NCI-H460 (cell line): ENCODE measurements at regions not wholly inside any gene's neighbourhood (a gene's known extent, or its start where the extent isn't known, plus 50 kb on each side); places are given as distances from the start of the nearest gene placed in this dataset.
"Not testable (repeated sequence)": the region's sequence is repeated elsewhere in the genome, so short reads cannot be mapped to it uniquely, and the experiment has no call there.

Source experiments
- DNase-seq: peaks from one replicate; pipeline ENCODE4 v3.0.0-alpha.2; 2016; ENCODE audit warnings: low read depth; ENCODE audit errors: extremely low read depth

GRCh38 chr9:22815246-22815645, 368.6 kb downstream of the DMRTA1 start:
- DNase-seq, result no peak

DNA sequence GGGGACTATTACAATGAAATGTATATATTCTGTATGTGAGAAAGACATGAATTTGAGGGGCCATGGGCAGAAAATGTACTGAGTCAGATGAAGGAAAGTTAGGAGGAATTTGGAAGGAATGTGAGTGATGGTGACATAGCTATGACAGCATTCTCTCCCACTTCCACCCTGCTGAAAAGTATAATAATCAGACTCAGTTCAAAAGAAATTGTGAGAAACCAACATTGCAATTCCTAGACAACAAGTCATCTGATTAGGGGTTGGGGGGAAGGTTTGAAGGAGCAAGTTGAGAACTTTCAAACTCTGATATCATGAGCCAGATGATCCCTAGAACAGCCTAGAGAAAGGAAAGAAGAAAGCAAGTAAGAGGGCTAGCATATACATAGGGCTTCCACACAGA, 370.6 kb downstream of the DMRTA1 start:
- DNase-seq, result no peak

- no peak for DNase-seq
These were observed 382.6 kb downstream of the DMRTA1 start for GRCh38 chr9:22829236-22829635.

GRCh38 chr9:22838266-22838665, 391.6 kb downstream of the DMRTA1 start:
- no peak for DNase-seq

DNA sequence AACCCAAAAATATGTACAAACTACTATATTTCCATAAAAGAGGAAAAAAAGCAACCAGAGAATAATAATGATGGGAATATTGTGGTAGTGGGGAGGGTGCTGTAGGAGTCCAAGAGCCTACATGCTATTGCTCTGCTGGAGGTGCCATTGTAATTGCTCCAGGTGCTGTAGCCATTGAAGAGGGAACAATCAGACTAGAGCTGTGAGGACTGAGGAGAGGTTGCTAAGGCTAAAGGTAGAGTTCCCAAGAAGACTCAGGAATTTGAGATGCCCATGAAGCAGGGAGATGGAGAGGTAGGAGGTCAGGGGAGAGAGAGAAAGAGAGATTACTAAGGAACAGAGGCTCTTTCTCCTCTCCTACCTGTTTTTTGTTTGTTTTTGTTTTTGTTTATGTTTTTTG, 394.0 kb downstream of the DMRTA1 start:
- no peak for DNase-seq

DNA sequence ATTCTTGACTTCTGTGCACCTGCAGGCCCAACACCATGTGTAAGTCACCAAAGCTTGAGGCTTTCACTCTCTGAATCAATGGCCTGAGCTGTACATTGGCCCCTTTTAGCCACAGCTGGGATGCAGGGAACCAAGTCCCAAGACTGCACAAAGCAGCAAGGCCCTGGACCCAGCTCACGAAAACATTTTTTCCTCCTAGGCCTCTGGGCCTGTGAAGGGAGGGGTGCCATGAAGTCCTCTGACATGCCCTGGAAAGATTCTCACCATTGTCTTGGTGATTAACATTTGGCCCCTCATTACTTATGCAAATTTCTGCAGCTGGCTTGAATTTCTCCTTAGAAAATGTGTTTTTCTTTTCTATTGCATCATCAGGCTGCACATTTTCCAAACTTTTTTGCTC, 398.6 kb downstream of the DMRTA1 start:
- not testable (repeated sequence) for DNase-seq

DNA sequence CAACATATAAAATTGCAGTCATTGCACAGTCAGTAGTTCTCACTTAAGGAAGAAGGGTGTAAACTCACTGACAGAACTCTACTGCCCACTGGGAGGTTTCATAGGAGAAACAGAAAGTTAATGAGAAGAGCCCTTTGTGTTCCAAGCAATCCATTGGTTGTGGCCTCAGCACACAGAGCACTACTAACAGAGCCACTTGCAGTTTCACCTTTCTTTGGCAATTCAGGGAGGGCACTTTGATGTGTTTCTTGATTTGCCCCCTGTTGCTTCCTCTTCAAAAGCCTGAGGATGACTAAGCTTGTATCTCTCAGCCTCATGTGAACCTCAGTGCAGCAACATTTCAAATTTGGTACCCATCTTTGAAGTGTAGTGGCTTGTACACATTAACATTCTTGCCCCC, 409.4 kb downstream of the DMRTA1 start:
- no peak for DNase-seq

DNA sequence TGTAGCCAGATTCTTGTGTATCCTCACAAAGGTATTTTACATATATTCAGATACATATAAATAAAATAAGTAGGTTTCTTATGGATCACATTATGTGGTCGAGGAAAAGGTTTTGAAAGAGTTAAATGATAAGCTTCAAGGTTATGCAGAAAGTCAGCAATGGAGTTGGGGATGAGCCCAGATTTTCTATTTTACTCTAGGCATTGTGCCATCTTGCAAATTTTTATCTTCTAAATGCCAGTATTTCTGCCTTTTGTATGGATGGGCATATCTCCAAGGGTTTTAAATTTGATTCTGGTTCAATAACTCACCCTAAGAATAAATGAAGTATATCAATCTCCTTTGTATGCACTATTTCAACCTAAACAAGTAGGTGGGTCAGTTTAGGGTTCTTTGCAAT, 410.7 kb downstream of the DMRTA1 start:
- DNase-seq, result no peak

DNA sequence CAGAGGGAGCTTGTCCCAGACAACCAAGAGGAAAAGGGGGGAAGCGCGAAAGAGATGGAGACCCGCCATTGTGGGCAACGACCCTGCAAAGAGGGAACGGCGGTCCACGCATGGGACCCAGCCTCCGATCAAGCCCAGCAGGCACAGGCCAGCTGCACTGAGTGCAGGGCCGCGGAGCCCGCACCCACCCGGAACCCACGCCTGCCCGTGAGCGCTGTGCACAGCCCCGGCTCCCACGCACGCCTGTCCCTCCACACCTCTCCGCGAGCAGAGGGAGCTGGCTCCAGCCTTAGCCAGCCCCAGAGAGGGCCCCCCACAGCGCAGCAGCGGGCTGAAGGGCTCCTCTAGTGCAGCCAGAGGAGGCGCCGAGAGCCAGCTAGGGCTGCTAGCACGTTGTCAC, 416.5 kb downstream of the DMRTA1 start:
- DNase-seq, result no peak

GRCh38 chr9:22863736-22864135, 417.1 kb downstream of the DMRTA1 start:
- DNase-seq, result no peak

- DNase-seq, result no peak
These were observed 446.7 kb downstream of the DMRTA1 start for GRCh38 chr9:22893196-22893843.

GRCh38 chr9:22898591-22898990, 452.0 kb downstream of the DMRTA1 start:
- no peak for DNase-seq

- no peak for DNase-seq
These were observed 465.0 kb downstream of the DMRTA1 start for GRCh38 chr9:22911632-22912031.

DNA sequence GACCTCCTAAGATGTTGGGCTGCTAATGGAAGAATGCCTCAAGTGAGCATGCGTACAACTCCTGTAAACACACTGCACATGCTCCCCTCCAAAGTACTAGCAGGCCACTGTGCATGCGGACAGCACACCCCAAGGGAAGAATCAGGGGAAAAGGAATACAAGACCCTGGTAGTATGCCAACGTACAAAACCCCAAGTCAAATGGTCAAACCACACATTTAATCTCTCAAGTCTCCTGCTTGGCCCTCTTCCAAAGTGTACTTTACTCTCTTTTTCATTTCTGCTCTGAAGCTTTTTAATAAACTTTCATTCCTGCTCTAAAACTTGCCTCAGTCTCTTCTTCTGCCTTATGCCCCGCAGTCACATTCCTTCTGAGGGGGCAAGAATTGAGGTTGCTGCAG, 466.4 kb downstream of the DMRTA1 start:
- no peak for DNase-seq

- no peak for DNase-seq
These were observed 466.9 kb downstream of the DMRTA1 start for GRCh38 chr9:22913518-22913917.

DNA sequence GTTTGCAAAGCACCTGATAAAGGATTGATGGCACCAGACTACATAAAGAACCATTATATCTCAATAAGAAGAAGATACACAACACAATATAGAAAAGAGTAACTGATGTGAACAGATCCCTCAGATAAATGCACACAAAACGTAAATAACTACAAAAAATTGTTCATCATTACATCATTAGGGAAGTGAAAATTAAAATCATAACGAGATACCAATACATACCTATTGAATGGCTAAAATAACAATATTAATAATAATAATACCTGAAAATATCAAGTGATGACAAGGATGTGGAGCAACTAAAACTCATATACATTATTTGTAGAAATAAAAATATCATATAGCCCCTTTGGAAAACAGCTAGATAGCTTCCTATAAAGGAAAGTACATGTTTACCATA, 469.5 kb downstream of the DMRTA1 start:
- DNase-seq, result no peak

GRCh38 chr9:22919423-22919822, 472.8 kb downstream of the DMRTA1 start:
- no peak for DNase-seq

DNA sequence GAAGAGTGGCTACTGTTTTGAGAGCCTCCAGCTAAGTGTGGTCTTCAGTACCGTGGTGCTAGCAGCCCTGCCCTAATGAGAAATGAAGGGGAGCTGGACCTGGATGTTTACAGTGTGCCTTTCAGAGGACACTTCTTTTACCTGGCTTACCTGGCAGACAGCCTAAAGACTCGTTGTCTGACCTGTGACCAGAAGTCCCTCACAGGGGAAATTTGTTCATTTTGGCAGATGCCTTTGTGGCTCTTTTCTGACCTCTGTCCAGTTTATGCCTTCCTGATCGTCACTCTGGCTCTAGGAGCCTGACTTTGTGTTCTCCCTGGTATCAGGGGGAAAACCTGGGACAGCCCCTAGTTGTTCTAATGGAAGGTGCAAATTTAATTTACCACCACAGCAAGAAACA, 475.1 kb downstream of the DMRTA1 start:
- no peak for DNase-seq

- DNase-seq, result no peak
These were observed 475.6 kb downstream of the DMRTA1 start for GRCh38 chr9:22922222-22922621.

DNA sequence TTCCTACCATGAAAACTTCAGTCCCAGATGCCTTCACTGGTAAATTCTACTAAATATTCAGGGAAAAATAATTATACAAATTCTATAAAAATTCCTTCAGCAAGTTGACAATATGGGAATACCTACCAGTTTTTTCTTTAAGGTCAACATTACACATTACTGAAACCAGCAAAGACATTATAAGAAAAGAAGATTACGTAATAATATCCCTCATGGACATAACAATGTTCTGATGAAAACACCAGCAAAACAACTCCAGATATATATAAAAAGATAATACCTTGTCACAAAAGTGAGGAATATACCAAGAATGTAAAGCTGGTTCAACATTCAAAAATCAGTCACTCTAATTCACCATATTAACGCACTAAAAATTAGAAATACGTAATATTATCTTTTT, 507.9 kb downstream of the DMRTA1 start:
- DNase-seq, result no peak

DNA sequence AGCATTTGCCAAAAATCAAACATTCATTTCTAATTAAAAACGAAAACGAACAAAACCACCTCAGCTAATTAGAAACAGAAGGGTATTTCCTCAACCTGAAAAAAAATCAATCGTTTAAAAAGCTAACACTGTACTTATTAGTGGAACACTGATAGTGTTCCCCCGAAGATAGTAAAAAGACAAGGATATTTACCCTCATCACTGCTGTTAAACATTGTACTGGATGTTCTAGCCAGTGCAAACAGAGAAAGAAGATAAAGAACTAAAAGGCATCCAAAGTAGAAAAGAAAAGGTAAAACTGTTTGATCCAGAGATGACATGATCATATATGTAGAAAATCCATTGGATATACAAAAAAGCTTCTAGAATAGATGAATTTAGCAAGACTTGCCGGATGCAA, 508.3 kb downstream of the DMRTA1 start:
- no peak for DNase-seq

DNA sequence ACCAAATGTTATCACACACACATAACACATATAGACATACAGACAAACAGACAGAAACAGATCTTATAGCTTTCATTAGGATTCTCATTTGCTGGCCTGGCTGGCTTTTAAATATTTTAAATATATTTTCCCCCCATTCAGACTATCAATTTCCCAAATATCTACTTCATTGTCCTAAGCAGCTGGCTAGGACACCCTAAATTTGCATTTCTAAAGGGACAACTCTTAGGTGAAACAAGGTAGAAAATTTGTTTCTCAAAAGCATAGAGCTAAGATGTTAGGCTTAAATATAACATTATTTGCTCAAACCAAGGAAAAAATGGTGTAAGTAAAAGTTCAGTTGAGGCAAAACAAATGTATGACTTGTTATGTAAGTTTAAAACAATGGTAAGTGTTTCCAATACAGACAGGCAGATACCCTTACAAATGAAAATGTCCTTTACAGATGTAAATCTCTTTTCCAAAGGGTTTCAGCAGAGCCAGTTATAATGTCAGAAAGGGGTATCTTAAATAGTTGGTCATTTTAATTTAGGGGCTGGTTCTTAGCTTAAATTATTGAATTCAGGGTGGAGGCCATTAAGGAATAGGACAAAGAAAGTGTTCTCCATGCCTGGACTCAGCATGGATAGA, 522.8 kb downstream of the DMRTA1 start:
- DNase-seq, result no peak

DNA sequence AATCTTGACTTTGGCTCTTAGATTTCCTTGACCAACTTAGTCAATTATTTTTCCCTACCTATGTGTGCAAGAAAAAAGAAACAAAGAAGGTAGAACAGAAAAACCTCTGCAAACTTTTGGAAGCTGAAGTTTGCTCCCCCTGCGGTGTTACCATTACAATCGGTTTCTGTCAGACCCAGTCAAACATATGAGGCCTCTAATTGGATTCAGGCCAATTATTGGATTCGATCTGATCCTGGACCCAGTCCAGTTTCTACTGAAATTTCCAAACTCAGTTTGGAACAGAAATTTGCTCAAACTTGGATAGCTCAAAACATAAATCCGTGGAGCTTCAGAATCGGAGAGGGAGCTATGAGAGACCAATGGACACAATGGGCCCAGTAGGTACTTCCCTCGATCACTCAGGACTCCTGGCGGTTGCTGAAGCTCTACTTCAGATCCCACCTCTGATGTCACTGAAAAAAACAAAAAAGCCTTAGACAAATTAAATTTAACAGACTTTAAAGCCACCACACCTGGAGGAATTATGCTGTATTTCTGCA, 523.9 kb downstream of the DMRTA1 start:
- no peak for DNase-seq
